ENCODE measurements at regions not wholly inside any gene's neighbourhood (a gene's known extent, or its start where the extent isn't known, plus 50 kb on each side); places are given as distances from the start of the nearest gene placed in this dataset.

DNA sequence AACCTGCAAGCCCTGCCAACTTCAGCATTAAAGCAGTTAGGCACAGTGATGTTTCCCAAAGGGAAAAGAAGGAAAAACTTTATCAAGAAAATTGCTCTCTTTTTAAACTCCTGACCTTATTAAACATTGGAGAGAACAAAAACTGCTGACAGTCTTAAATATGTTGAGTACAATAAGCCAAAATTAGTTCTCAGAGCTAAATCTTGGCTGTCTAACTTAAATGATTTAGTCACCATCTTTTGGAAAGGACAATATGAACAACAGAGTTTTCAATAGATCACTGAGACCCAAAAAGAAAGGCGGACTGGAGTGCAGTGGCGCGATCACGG lies 70.8 kb downstream of the DUSP6 start:
- TF ChIP-seq, protein P1, sequence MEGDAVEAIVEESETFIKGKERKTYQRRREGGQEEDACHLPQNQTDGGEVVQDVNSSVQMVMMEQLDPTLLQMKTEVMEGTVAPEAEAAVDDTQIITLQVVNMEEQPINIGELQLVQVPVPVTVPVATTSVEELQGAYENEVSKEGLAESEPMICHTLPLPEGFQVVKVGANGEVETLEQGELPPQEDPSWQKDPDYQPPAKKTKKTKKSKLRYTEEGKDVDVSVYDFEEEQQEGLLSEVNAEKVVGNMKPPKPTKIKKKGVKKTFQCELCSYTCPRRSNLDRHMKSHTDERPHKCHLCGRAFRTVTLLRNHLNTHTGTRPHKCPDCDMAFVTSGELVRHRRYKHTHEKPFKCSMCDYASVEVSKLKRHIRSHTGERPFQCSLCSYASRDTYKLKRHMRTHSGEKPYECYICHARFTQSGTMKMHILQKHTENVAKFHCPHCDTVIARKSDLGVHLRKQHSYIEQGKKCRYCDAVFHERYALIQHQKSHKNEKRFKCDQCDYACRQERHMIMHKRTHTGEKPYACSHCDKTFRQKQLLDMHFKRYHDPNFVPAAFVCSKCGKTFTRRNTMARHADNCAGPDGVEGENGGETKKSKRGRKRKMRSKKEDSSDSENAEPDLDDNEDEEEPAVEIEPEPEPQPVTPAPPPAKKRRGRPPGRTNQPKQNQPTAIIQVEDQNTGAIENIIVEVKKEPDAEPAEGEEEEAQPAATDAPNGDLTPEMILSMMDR (IDR thresholded peaks at IDR 0.05), result no peak
- TF ChIP-seq POLR2AphosphoS5 (IDR thresholded peaks at IDR 0.05) (no peak), POLR2A (IDR thresholded peaks at IDR 0.05) (no peak), EP300 (IDR thresholded peaks at IDR 0.05) (no peak)

Measured in gastroesophageal sphincter (tissue), 3 donors.